GM18858 (cell line): ENCODE measurements at regions not wholly inside any gene's neighbourhood (a gene's known extent, or its start where the extent isn't known, plus 50 kb on each side); places are given as distances from the start of the nearest gene placed in this dataset.

ENCODE experiments used
- ATAC-seq: cut with Tn5 transposase; IDR thresholded peaks from one replicate; pipeline ENCODE4 v1.9.1; 2021; ENCODE audit not compliant: unreplicated experiment

GRCh38 chr6:139860203-139860602 is 485.8 kb upstream of the CITED2 start:
- ATAC-seq, result no peak

GRCh38 chr6:139858429-139858828 is 484.0 kb upstream of the CITED2 start:
- ATAC-seq, result no peak

- no peak for ATAC-seq
Observed at GRCh38 chr6:139857143-139857542, 482.7 kb upstream of the CITED2 start.

- ATAC-seq, result no peak
Observed at GRCh38 chr6:139856562-139856961, 482.1 kb upstream of the CITED2 start.

GRCh38 chr6:139855671-139856311 is 481.3 kb upstream of the CITED2 start:
- ATAC-seq, result no peak

GRCh38 chr6:139853302-139853992 is 479.0 kb upstream of the CITED2 start:
- no peak for ATAC-seq

- no peak for ATAC-seq
Observed at GRCh38 chr6:139852488-139853140, 478.2 kb upstream of the CITED2 start.

- no peak for ATAC-seq
Observed at GRCh38 chr6:139852067-139852466, 477.6 kb upstream of the CITED2 start.

- ATAC-seq, result no peak
Observed at GRCh38 chr6:139851206-139851605, 476.8 kb upstream of the CITED2 start.

GRCh38 chr6:139850512-139850911 is 476.1 kb upstream of the CITED2 start:
- no peak for ATAC-seq

GRCh38 chr6:139847457-139847813 is 473.0 kb upstream of the CITED2 start:
- ATAC-seq, result no peak

GRCh38 chr6:139846538-139847456 is 472.3 kb upstream of the CITED2 start:
- no peak for ATAC-seq

GRCh38 chr6:139844907-139845306 is 470.5 kb upstream of the CITED2 start:
- no peak for ATAC-seq

GRCh38 chr6:139841794-139842215 is 467.4 kb upstream of the CITED2 start:
- peak; percentile 87 for ATAC-seq

GRCh38 chr6:139839506-139840156 is 465.2 kb upstream of the CITED2 start:
- no peak for ATAC-seq

- ATAC-seq, result no peak
Observed at GRCh38 chr6:139834232-139834631, 459.8 kb upstream of the CITED2 start.

GRCh38 chr6:139833592-139833991 is 459.1 kb upstream of the CITED2 start:
- ATAC-seq, result no peak

GRCh38 chr6:139832493-139833305 is 458.3 kb upstream of the CITED2 start:
- ATAC-seq, result no peak

GRCh38 chr6:139829576-139829975 is 455.1 kb upstream of the CITED2 start:
- no peak for ATAC-seq
